IMR-90 (cell line): ENCODE measurements at regions not wholly inside any gene's neighbourhood (a gene's known extent, or its start where the extent isn't known, plus 50 kb on each side); places are given as distances from the start of the nearest gene placed in this dataset.

Experiments used
- ATAC-seq: fragments of 200-7000 bp; cut with Tn5 transposase; 2 replicates; pipeline ENCODE4 v1.9.1; 2020; ENCODE audit warnings: low read depth, mild to moderate bottlenecking, moderate library complexity
- BruUV-seq: library from RNA; stranded (reverse); fragments of 400-500 nt; replicated peaks from 2 replicates; lab custom pipeline; 2021; lab: Mats Ljungman, UMichigan
- CTCF ChIA-PET: fragments of 300-600 bp; formaldehyde crosslinking; extraction: SDS; loops from one replicate; lab custom pipeline; 2021; ENCODE audit warnings: antibody characterized with exemption; lab: Yijun Ruan, JAX
- POLR2A ChIA-PET: fragments of 300-600 bp; sonication (Branson Sonifier 250); formaldehyde crosslinking; loops from one replicate; lab custom pipeline; 2022; ENCODE audit warnings: antibody characterized with exemption; ENCODE audit not compliant: unreplicated experiment; lab: Charles Lee
- DNase-seq: peaks from one replicate; pipeline ENCODE4 v3.0.0; 2013
- H2AFZ ChIP-seq: replicated peaks from 2 replicates; pipeline ENCODE3; 2013; ENCODE audit warnings: low read length, mild to moderate bottlenecking; ENCODE audit not compliant: poor library complexity
- H2AK5ac ChIP-seq: 2 replicates; pipeline ENCODE4 v1.6.1; 2013; ENCODE audit warnings: low read depth, low read length, inconsistent platforms
- H2AK9ac ChIP-seq: replicated peaks from 2 replicates; pipeline ENCODE3; 2013; ENCODE audit warnings: mild to moderate bottlenecking, low read depth, low read length, moderate library complexity; ENCODE audit not compliant: poor library complexity
- H2BK120ac ChIP-seq: 2 replicates; pipeline ENCODE4 v1.6.1; 2013; ENCODE audit warnings: low read depth, low read length, inconsistent platforms
- H2BK15ac ChIP-seq: 3 replicates; pipeline ENCODE4 v1.6.1; 2013; ENCODE audit warnings: low read depth, low read length, inconsistent platforms
- H2BK20ac ChIP-seq: 2 replicates; pipeline ENCODE4 v1.6.1; 2013; ENCODE audit warnings: low read depth, mild to moderate bottlenecking, inconsistent platforms, low read length, moderate library complexity
- H2BK5ac ChIP-seq: 2 replicates; pipeline ENCODE4 v1.6.1; 2013; ENCODE audit warnings: mild to moderate bottlenecking, low read depth, low read length, inconsistent platforms; ENCODE audit not compliant: poor library complexity, severe bottlenecking
- H3K14ac ChIP-seq: replicated peaks from 2 replicates; pipeline ENCODE4 v1.6.1; 2013; ENCODE audit warnings: low read depth, low read length, inconsistent platforms
- H3K18ac ChIP-seq: 2 replicates; pipeline ENCODE4 v1.6.1; 2013; ENCODE audit warnings: low read depth, low read length, control low read depth
- H3K23ac ChIP-seq: 2 replicates; pipeline ENCODE4 v1.6.1; 2013; ENCODE audit warnings: low read depth, low read length, inconsistent platforms
- H3K27ac ChIP-seq: 2 replicates; pipeline ENCODE4 v1.5.1; 2013; ENCODE audit warnings: mild to moderate bottlenecking, control low read depth, low read length; ENCODE audit not compliant: insufficient read depth
- H3K27me3 ChIP-seq: 2 replicates; pipeline ENCODE4 v1.6.1; 2013; ENCODE audit warnings: low read length; ENCODE audit not compliant: control insufficient read depth, insufficient read depth
- H3K36me3 ChIP-seq: 2 replicates; pipeline ENCODE4 v1.6.1; 2013; ENCODE audit warnings: low read length, mixed read lengths; ENCODE audit not compliant: control insufficient read depth, insufficient read depth
- H3K4ac ChIP-seq: 2 replicates; pipeline ENCODE4 v1.6.1; 2013; ENCODE audit warnings: low read depth, low read length, inconsistent platforms
- H3K4me1 ChIP-seq: 2 replicates; pipeline ENCODE4 v1.6.1; 2013; ENCODE audit warnings: low read length, mixed read lengths; ENCODE audit not compliant: control insufficient read depth, insufficient read depth
- H3K4me2 ChIP-seq: 2 replicates; pipeline ENCODE4 v1.6.1; 2013; ENCODE audit warnings: low read depth, mild to moderate bottlenecking, control low read depth, low read length, moderate library complexity
- H3K4me3 ChIP-seq: 2 replicates; pipeline ENCODE4 v1.5.1; 2013; ENCODE audit warnings: low read depth, mild to moderate bottlenecking, control low read depth, low read length, moderate library complexity; ENCODE audit not compliant: insufficient read depth
- H3K56ac ChIP-seq: 2 replicates; pipeline ENCODE4 v1.6.1; 2013; ENCODE audit warnings: low read length, inconsistent platforms; ENCODE audit not compliant: insufficient read depth; ENCODE audit errors: extremely low read depth
- H3K79me1 ChIP-seq, 2 experiments: 2 replicates each; pipeline ENCODE4 v1.6.1; 2013; ENCODE audit warnings: low read length in 2 of 2, inconsistent platforms in 1 of 2, low read depth in 1 of 2
- H3K9ac ChIP-seq: 2 replicates; pipeline ENCODE4 v1.6.1; 2013; ENCODE audit warnings: low read depth, low read length, control low read depth
- H3K9me1 ChIP-seq: 2 replicates; pipeline ENCODE4 v1.6.1; 2013; ENCODE audit warnings: low read length, inconsistent platforms; ENCODE audit not compliant: insufficient read depth
- H3K9me3 ChIP-seq: 2 replicates; pipeline ENCODE4 v1.6.1; 2013; ENCODE audit warnings: low read length; ENCODE audit not compliant: control insufficient read depth, insufficient read depth
- H4K20me1 ChIP-seq: 2 replicates; pipeline ENCODE4 v1.6.1; 2013; ENCODE audit warnings: low read length, inconsistent platforms; ENCODE audit not compliant: insufficient read depth
- H4K5ac ChIP-seq: 2 replicates; pipeline ENCODE4 v1.6.1; 2013; ENCODE audit warnings: mild to moderate bottlenecking, low read depth, low read length, control low read depth
- H4K8ac ChIP-seq, 2 experiments: 2 replicates each; pipeline ENCODE4 v1.6.1; 2013; ENCODE audit warnings: low read depth in 2 of 2, low read length in 2 of 2, control low read depth in 1 of 2, inconsistent platforms in 1 of 2
- H4K91ac ChIP-seq: 2 replicates; pipeline ENCODE4 v1.6.1; 2013; ENCODE audit warnings: low read depth, low read length, inconsistent platforms; ENCODE audit not compliant: insufficient read depth
- FOS ChIP-seq: fragments of 150-350 bp; IDR thresholded peaks from 2 replicates; pipeline ENCODE4 v1.6.1; 2016; ENCODE audit warnings: low read depth, low read length
- MXI1 ChIP-seq: IDR thresholded peaks from 2 replicates; pipeline ENCODE4 v1.6.1; 2012; ENCODE audit warnings: low read depth, mild to moderate bottlenecking, low read length, moderate library complexity, borderline replicate concordance
- WGBS, 2 experiments: methylation state at CpG; one replicate each; pipeline versions ENCODE4 v1.1.5 to v1.1.7; 2013; ENCODE audit warnings: missing lambda C conversion rate in 2 of 2; ENCODE audit not compliant: insufficient read length in 1 of 2; ENCODE audit errors: extremely low coverage in 2 of 2; 5-methylcytosine and 5-hydroxymethylcytosine counted together
- dilution Hi-C: fragments of 300-500 bp; cut with HindIII; formaldehyde crosslinking; loops from one replicate; pipeline ENCODE4 v1.14.3; 2018; ENCODE audit warnings: low sequenced_read_pairs; ENCODE audit not compliant: unreplicated experiment
- in situ Hi-C: fragments of 300-500 bp; cut with MboI; formaldehyde crosslinking; loops from 3 replicates; pipeline ENCODE4 v1.14.3; 2019; ENCODE audit warnings: low sequenced_read_pairs, inconsistent platforms, mixed read lengths
- intact Hi-C: fragments of 100-400 bp; cut with micrococcal nuclease; formaldehyde crosslinking; loops from 2 replicates; pipeline ENCODE4 v1.10.0; 2022

GRCh38 chr21:21612466-21612865 lies 614.3 kb downstream of the NCAM2 start:
- dilution Hi-C loops (no loop called here), intact Hi-C loops (loop anchor here (10.0 kb wide), 1 partner anchor 378 kb away; no protein-coding TSS in a partner anchor), in situ Hi-C loops (no loop called here)
- no peak overlapping the region for H3K23ac ChIP-seq
- H2BK15ac ChIP-seq: no peak overlapping the region
- no peak overlapping the region; the same call in 1 of the 2 replicates for H3K4me3 ChIP-seq
- H3K27ac ChIP-seq: no peak overlapping the region
- no peaks in the 10 kb centered on the region for H3K27me3 ChIP-seq
- no peak overlapping the region for H2BK20ac ChIP-seq
- no peaks in the 10 kb centered on the region for H3K36me3 ChIP-seq
- H4K20me1 ChIP-seq: no peaks in the 10 kb centered on the region
- H3K9me3 ChIP-seq: no peaks in the 10 kb centered on the region
- peak; percentile 70 for TF ChIP-seq FOS
- TF ChIP-seq MXI1: no peak
- no peak overlapping the region for H4K91ac ChIP-seq
- H3K79me1 ChIP-seq: no peaks in the 10 kb centered on the region
- no peak overlapping the region for H3K14ac ChIP-seq
- H2BK120ac ChIP-seq: peak overlapping the region; percentile 3; the same call in 1 of the 2 replicates
- peak overlapping the region; percentile 59; the same call in 1 of the 2 replicates for H3K4me2 ChIP-seq
- no peak overlapping the region for H4K5ac ChIP-seq
- no peak overlapping the region for H2AK5ac ChIP-seq
- no peak overlapping the region for H3K18ac ChIP-seq
- CTCF ChIA-PET: interaction anchor here (0.7 to 1.2 kb wide), 2 partner anchors 10 to 230 kb away, joined by 3 read pairs; no protein-coding TSS in a partner anchor
- DNase-seq (peak; percentile 92), ATAC-seq (peak; percentile 97)
- no peak overlapping the region for H3K4ac ChIP-seq
- H2BK5ac ChIP-seq: peak overlapping the region; percentile 89
- POLR2A ChIA-PET: no interaction called here
- no peaks in the 10 kb centered on the region for H3K4me1 ChIP-seq
- H3K56ac ChIP-seq: no peak overlapping the region; the same call in 1 of the 2 replicates
- H4K8ac ChIP-seq: peak overlapping the region in 1 of 2 experiments; percentile 31; a peak in 1 of 4 replicates
- H2AK9ac ChIP-seq: no peak overlapping the region
- no peak overlapping the region for H2AFZ ChIP-seq
- H3K9ac ChIP-seq: no peak overlapping the region; the same call in 1 of the 2 replicates
- 0 out of 2 replicates have a peak, but pooled peaks cover 3% of the 10 kb centered on the region for H3K9me1 ChIP-seq
- no CpG with 5 or more reads among the region's 3 CpGs for WGBS, 2 experiments
- no TSS peak for BruUV-seq
